H1 (cell line): ENCODE measurements at regions not wholly inside any gene's neighbourhood (a gene's known extent, or its start where the extent isn't known, plus 50 kb on each side); places are given as distances from the start of the nearest gene placed in this dataset.
A peak's percentile ranks its signal among the peaks of the same experiment; 100 is the strongest.

ENCODE experiments used
- CTCF ChIA-PET: fragments of 300-600 bp; sonication (Branson Sonifier 250); formaldehyde crosslinking; loops from one replicate; lab custom pipeline; 2021; ENCODE audit not compliant: partially characterized antibody; lab: Charles Lee
- POLR2A ChIA-PET: fragments of 300-600 bp; sonication (Branson Sonifier 250); formaldehyde crosslinking; loops from one replicate; lab custom pipeline; 2021; ENCODE audit warnings: inconsistent platforms; ENCODE audit not compliant: partially characterized antibody; lab: Charles Lee
- DNase-seq, 2 experiments: peaks; one replicate each; pipeline versions ENCODE4 v3.0.0 to v3.0.0-alpha.2; 2010 to 2022; ENCODE audit warnings: low spot score in 2 of 2, low read depth in 1 of 2, mixed read lengths in 1 of 2
- FAIRE-seq: peaks from 2 replicates; lab custom pipeline; 2011; peaks lifted over from hg19 to GRCh38; lab: Jason Lieb, UNC
- H2AFZ ChIP-seq: 2 replicates; pipeline ENCODE4 v1.8.1; 2012; ENCODE audit warnings: low read length, inconsistent platforms
- H2AK5ac ChIP-seq: 2 replicates; pipeline ENCODE4 v1.6.1; 2013; ENCODE audit warnings: low read depth, low read length
- H2BK120ac ChIP-seq: replicated peaks from 2 replicates; pipeline ENCODE3; 2013; ENCODE audit warnings: low read depth, low read length, inconsistent platforms
- H2BK12ac ChIP-seq: 2 replicates; pipeline ENCODE4 v1.6.1; 2013; ENCODE audit warnings: low read depth, low read length
- H2BK15ac ChIP-seq: 2 replicates; pipeline ENCODE4 v1.6.1; 2013; ENCODE audit warnings: low read length
- H2BK20ac ChIP-seq: 2 replicates; pipeline ENCODE4 v1.6.1; 2013; ENCODE audit warnings: low read length
- H2BK5ac ChIP-seq: 2 replicates; pipeline ENCODE4 v1.6.1; 2013; ENCODE audit warnings: low read depth, low read length
- H3K14ac ChIP-seq: 2 replicates; pipeline ENCODE4 v1.6.1; 2013; ENCODE audit warnings: inconsistent platforms; ENCODE audit not compliant: insufficient read length
- H3K18ac ChIP-seq: 2 replicates; pipeline ENCODE4 v1.6.1; 2013; ENCODE audit warnings: low read length; ENCODE audit errors: extremely low read depth
- H3K23ac ChIP-seq: 2 replicates; pipeline ENCODE4 v1.6.1; 2013; ENCODE audit warnings: inconsistent platforms; ENCODE audit not compliant: insufficient read length
- H3K23me2 ChIP-seq: 2 replicates; pipeline ENCODE4 v1.6.1; 2013; ENCODE audit warnings: low read depth, low read length
- H3K27ac ChIP-seq: 2 replicates; pipeline ENCODE4 v1.6.1; 2011; ENCODE audit warnings: low read depth, low read length, inconsistent platforms
- H3K27me3 ChIP-seq, 4 experiments: replicated peaks in 1 of 4; 1 replicate in 1 of 4; 2 replicates in 3 of 4; pipeline versions ENCODE4 v1.6.1 to v1.8.1; 2011 to 2013; ENCODE audit warnings: low read length in 3 of 4, mild to moderate bottlenecking in 3 of 4, inconsistent platforms in 2 of 4, mixed read lengths in 2 of 4, moderate library complexity in 1 of 4; ENCODE audit not compliant: control insufficient read depth in 3 of 4, insufficient read depth in 3 of 4; ENCODE audit errors: extremely low read depth in 1 of 4
- H3K36me3 ChIP-seq, 4 experiments: 2 replicates each; pipeline versions ENCODE4 v1.6.1 to v1.8.1; 2011 to 2013; ENCODE audit warnings: mild to moderate bottlenecking in 4 of 4, low read length in 3 of 4, moderate library complexity in 2 of 4, control low read depth in 1 of 4, inconsistent platforms in 1 of 4; ENCODE audit not compliant: insufficient read depth in 4 of 4, control insufficient read depth in 2 of 4
- H3K4ac ChIP-seq: replicated peaks from 2 replicates; pipeline ENCODE3; 2013; ENCODE audit warnings: low read length, low read depth, mixed read lengths, inconsistent platforms; ENCODE audit not compliant: insufficient read length
- H3K4me1 ChIP-seq, 4 experiments: replicated peaks in 1 of 4; 1 replicate in 1 of 4; 2 replicates in 3 of 4; pipeline versions ENCODE4 v1.6.1 to v1.8.1; 2011 to 2013; ENCODE audit warnings: low read length in 3 of 4, inconsistent platforms in 2 of 4, mixed read lengths in 1 of 4; ENCODE audit not compliant: insufficient read depth in 4 of 4, control insufficient read depth in 3 of 4
- H3K4me2 ChIP-seq, 2 experiments: 2 replicates each; pipeline versions ENCODE4 v1.6.1 to v1.8.1; 2011 to 2013; ENCODE audit warnings: low read depth in 2 of 2, low read length in 2 of 2, control low read depth in 1 of 2, inconsistent platforms in 1 of 2, mild to moderate bottlenecking in 1 of 2; ENCODE audit not compliant: insufficient read depth in 1 of 2
- H3K4me3 ChIP-seq, 4 experiments: fragments of 200-600, 300-600 bp in 1 of 4; sonication (generic), shearing (Covaris generic), sonication (Bioruptor Twin) in 1 of 4; 2 replicates each; pipeline versions ENCODE4 v1.5.1 to v1.8.1; 2011 to 2016; ENCODE audit warnings: low read length in 4 of 4, low read depth in 3 of 4, control low read depth in 2 of 4, inconsistent platforms in 2 of 4, mild to moderate bottlenecking in 2 of 4, mixed read lengths in 1 of 4, moderate library complexity in 1 of 4; ENCODE audit not compliant: insufficient read depth in 2 of 4; ENCODE audit errors: extremely low read depth in 1 of 4
- H3K56ac ChIP-seq: replicated peaks from 2 replicates; pipeline ENCODE3; 2013; ENCODE audit warnings: low read depth, mild to moderate bottlenecking, mixed read lengths, low read length, inconsistent platforms; ENCODE audit not compliant: insufficient read length
- H3K79me1 ChIP-seq: 2 replicates; pipeline ENCODE4 v1.6.1; 2013; ENCODE audit warnings: low read depth, low read length, control low read depth
- H3K79me2 ChIP-seq, 2 experiments: 2 replicates each; pipeline versions ENCODE4 v1.6.1 to v1.8.1; 2012 to 2013; ENCODE audit warnings: low read length in 2 of 2, mild to moderate bottlenecking in 2 of 2, inconsistent platforms in 1 of 2; ENCODE audit not compliant: insufficient read depth in 2 of 2, control insufficient read depth in 1 of 2
- H3K9ac ChIP-seq, 4 experiments: replicated peaks in 1 of 4; 1 replicate in 1 of 4; 2 replicates in 3 of 4; pipeline versions ENCODE4 v1.6.1 to v1.8.1; 2011 to 2013; ENCODE audit warnings: low read depth in 3 of 4, low read length in 3 of 4, control low read depth in 2 of 4, mild to moderate bottlenecking in 2 of 4, moderate library complexity in 2 of 4, inconsistent platforms in 1 of 4; ENCODE audit errors: extremely low read depth in 1 of 4
- H3K9me3 ChIP-seq, 2 experiments: 2 replicates each; pipeline versions ENCODE4 v1.6.1 to v1.8.1; 2012 to 2013; ENCODE audit warnings: mild to moderate bottlenecking in 2 of 2, moderate library complexity in 2 of 2, control low read depth in 1 of 2, inconsistent platforms in 1 of 2, low read depth in 1 of 2, low read length in 1 of 2, mixed read lengths in 1 of 2; ENCODE audit not compliant: insufficient read depth in 2 of 2
- H4K20me1 ChIP-seq, 2 experiments: replicated peaks in 1 of 2; 2 replicates each; pipeline versions ENCODE3 to v1.8.1; 2011 to 2013; ENCODE audit warnings: inconsistent platforms in 2 of 2, low read length in 2 of 2, mild to moderate bottlenecking in 1 of 2; ENCODE audit not compliant: insufficient read depth in 2 of 2, control insufficient read depth in 1 of 2
- H4K5ac ChIP-seq: 2 replicates; pipeline ENCODE4 v1.6.1; 2013; ENCODE audit warnings: low read length, low read depth, mixed read lengths, inconsistent platforms; ENCODE audit not compliant: insufficient read length
- H4K8ac ChIP-seq: 2 replicates; pipeline ENCODE4 v1.8.0; 2013; ENCODE audit warnings: mild to moderate bottlenecking, moderate library complexity, low read length, inconsistent platforms; ENCODE audit not compliant: insufficient read depth; ENCODE audit errors: extremely low read depth
- H4K91ac ChIP-seq: replicated peaks from 2 replicates; pipeline ENCODE3; 2013; ENCODE audit warnings: low read length, mixed read lengths, inconsistent platforms; ENCODE audit not compliant: insufficient read length
- CBX5 ChIP-seq: fragments of 300-800, 300-1000 bp; sonication (generic); IDR thresholded peaks from 2 replicates; pipeline ENCODE4 v1.7.1; 2016; ENCODE audit warnings: antibody characterized with exemption, low read length, low read depth
- CBX8 ChIP-seq: fragments of 300-800, 300-1000 bp; sonication (generic); IDR thresholded peaks from 2 replicates; pipeline ENCODE4 v1.7.1; 2016; ENCODE audit warnings: low read depth, low read length, borderline replicate concordance
- CHD2 ChIP-seq: IDR thresholded peaks from 2 replicates; pipeline ENCODE4 v1.6.1; 2012; ENCODE audit warnings: low read length, improper control_type of control experiment
- EZH2 ChIP-seq: fragments of 200-600 bp; sonication (generic); IDR thresholded peaks from 2 replicates; pipeline ENCODE4 v1.7.1; 2012; ENCODE audit warnings: low read depth, mild to moderate bottlenecking, moderate library complexity, low read length, inconsistent platforms; ENCODE audit not compliant: severe bottlenecking
- HDAC6 ChIP-seq: IDR thresholded peaks from one replicate; pipeline ENCODE4 v1.7.1; 2012; ENCODE audit warnings: low read depth, mild to moderate bottlenecking, inconsistent platforms, low read length, moderate library complexity
- JUN ChIP-seq: IDR thresholded peaks from 2 replicates; pipeline ENCODE4 v1.6.1; 2011; ENCODE audit warnings: low read depth, mild to moderate bottlenecking, improper control_type of control experiment, low read length
- POLR2A ChIP-seq, 2 experiments: IDR thresholded peaks; 1 replicate in 1 of 2; 2 replicates in 1 of 2; pipeline ENCODE4 v1.6.1; 2011; ENCODE audit warnings: low read depth in 2 of 2, low read length in 2 of 2, mild to moderate bottlenecking in 2 of 2; ENCODE audit errors: control extremely low read depth in 1 of 2
- SP2 ChIP-seq: IDR thresholded peaks from 2 replicates; pipeline ENCODE4 v1.6.1; 2012; ENCODE audit warnings: mild to moderate bottlenecking, low read length, inconsistent platforms
- SRF ChIP-seq: IDR thresholded peaks from 2 replicates; pipeline ENCODE4 v1.6.1; 2011; ENCODE audit warnings: mild to moderate bottlenecking, low read depth, low read length, moderate library complexity
- TBP ChIP-seq: IDR thresholded peaks from 2 replicates; pipeline ENCODE4 v1.6.1; 2011; ENCODE audit warnings: low read depth, low read length, improper control_type of control experiment
- TEAD4 ChIP-seq: IDR thresholded peaks from 2 replicates; pipeline ENCODE4 v1.6.1; 2012; ENCODE audit warnings: low read depth, low read length, inconsistent platforms, mixed read lengths
- WGBS, 2 experiments: shearing (Covaris generic) in 1 of 2; methylation state at CpG; one replicate each; pipeline versions ENCODE4 v1.1.6 to v1.1.7; 2013 to 2015; ENCODE audit warnings: low lambda C conversion rate in 2 of 2, mixed read lengths in 2 of 2, inconsistent platforms in 1 of 2, low coverage in 1 of 2, missing lambda C conversion rate in 1 of 2; ENCODE audit not compliant: insufficient replicate concordance in 2 of 2, insufficient coverage in 1 of 2, insufficient read length in 1 of 2; ENCODE audit errors: extremely low coverage in 1 of 2, missing lambda C conversion rate in 1 of 2; 5-methylcytosine and 5-hydroxymethylcytosine counted together

DNA sequence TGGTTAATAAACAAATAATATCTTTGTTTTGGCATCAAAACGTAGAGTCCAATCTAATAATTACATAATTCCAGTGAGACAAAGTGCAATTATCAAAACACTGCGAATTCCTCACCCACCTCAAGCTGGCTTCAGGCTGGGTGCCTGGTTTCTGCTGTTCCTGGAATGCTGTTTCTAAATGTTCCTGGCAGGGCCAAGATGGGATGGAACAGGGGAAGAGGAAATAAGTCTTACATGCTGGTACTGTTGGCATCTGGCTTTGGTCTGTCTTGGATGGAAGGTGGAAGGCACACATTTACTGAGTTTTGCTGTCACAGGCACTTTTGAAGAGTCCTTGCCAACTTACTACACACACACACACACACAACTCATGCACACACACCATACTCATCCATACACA lies 101.9 kb upstream of the SLCO3A1 start:
- H3K27ac ChIP-seq: no peak overlapping the region
- H3K79me1 ChIP-seq: no peaks in the 10 kb centered on the region
- WGBS, 2 experiments: 94% methylated on average over 2 of the region's 2 CpGs; no CpG with 5 or more reads in 1 of the 2 experiments
- no peak for FAIRE-seq
- H3K4ac ChIP-seq: peak overlapping the region; percentile 40
- H3K4me3 ChIP-seq: no peak overlapping the region
- H3K9me3 ChIP-seq: peaks cover 3 to 14% of the 10 kb centered on the region in 2 experiments; a peak in 3 of 4 replicates
- H2BK5ac ChIP-seq: no peak overlapping the region
- CTCF ChIA-PET: interaction anchor here (1.0 kb wide), 1 partner anchor 14 kb away, joined by 3 read pairs; no protein-coding TSS in a partner anchor
- H3K79me2 ChIP-seq: no peaks in the 10 kb centered on the region
- H2AK5ac ChIP-seq: no peak overlapping the region
- no peak overlapping the region for H3K4me2 ChIP-seq
- H3K23me2 ChIP-seq: peaks cover 19% of the 10 kb centered on the region; the same call in 1 of the 2 replicates
- no peak overlapping the region for H3K23ac ChIP-seq
- no peak overlapping the region for H3K56ac ChIP-seq
- H3K14ac ChIP-seq: no peak overlapping the region
- no peak overlapping the region for H4K91ac ChIP-seq
- H3K27me3 ChIP-seq: no peaks in the 10 kb centered on the region
- H2BK15ac ChIP-seq: no peak overlapping the region
- TF ChIP-seq POLR2A (IDR thresholded peaks at IDR 0.05; ENCODE audit: control extremely low read depth in 1 of 2, low read depth in 2 of 2, low read length in 2 of 2): no peak
- TF ChIP-seq JUN: no peak
- no peak for TF ChIP-seq CBX8
- no peak for TF ChIP-seq CHD2
- no peak for TF ChIP-seq SP2
- TF ChIP-seq TEAD4: no peak
- TF ChIP-seq TBP: no peak
- no peak for TF ChIP-seq CBX5
- TF ChIP-seq EZH2: no peak
- TF ChIP-seq SRF: no peak
- no peak for TF ChIP-seq HDAC6
- TF ChIP-seq, all 59 proteins: peak for 0
- H2BK20ac ChIP-seq: no peak overlapping the region
- POLR2A ChIA-PET: no interaction called here
- H2BK120ac ChIP-seq: no peak overlapping the region
- no peak overlapping the region for H4K5ac ChIP-seq
- no peak overlapping the region for H4K8ac ChIP-seq
- no peak for DNase-seq
- H3K36me3 ChIP-seq: no peaks in the 10 kb centered on the region; a peak in 1 of 8 replicates
- H3K4me1 ChIP-seq: peaks cover 0 to 3% (median 1%) of the 10 kb centered on the region in 4 experiments; a peak in 2 of 7 replicates
- H2AFZ ChIP-seq: no peak overlapping the region
- no peak overlapping the region for H3K18ac ChIP-seq
- H4K20me1 ChIP-seq: peaks cover 0 to 2% of the 10 kb centered on the region in 2 experiments
- no peak overlapping the region for H3K9ac ChIP-seq
- no peak overlapping the region for H2BK12ac ChIP-seq
